CD14-positive monocyte (primary cell): ENCODE measurements at regions not wholly inside any gene's neighbourhood (a gene's known extent, or its start where the extent isn't known, plus 50 kb on each side); places are given as distances from the start of the nearest gene placed in this dataset.
"Not testable (repeated sequence)": the region's sequence is repeated elsewhere in the genome, so short reads cannot be mapped to it uniquely, and the experiment has no call there.

ENCODE experiments used
- DNase-seq, 3 donors: peaks; one replicate each; pipeline ENCODE4 v3.0.0-alpha.2; 2011 to 2022
- H2AFZ ChIP-seq: 2 replicates; pipeline ENCODE4 v1.6.0; 2012; ENCODE audit warnings: mild to moderate bottlenecking, low read depth, low read length, inconsistent platforms; ENCODE audit not compliant: insufficient read depth, poor library complexity, severe bottlenecking
- H3K27ac ChIP-seq, 2 donors: 1 replicate in 1 of 2; 2 replicates in 1 of 2; pipeline ENCODE4 v1.5.1; 2012 to 2013; ENCODE audit warnings: low read length in 2 of 2, control low read depth in 1 of 2, inconsistent platforms in 1 of 2, low read depth in 1 of 2, mild to moderate bottlenecking in 1 of 2
- H3K27me3 ChIP-seq, 2 donors: one replicate each; pipeline versions ENCODE4 v1.6.0 to v1.6.1; 2011 to 2013; ENCODE audit warnings: low read length in 2 of 2; ENCODE audit not compliant: control insufficient read depth in 2 of 2, insufficient read depth in 2 of 2
- H3K36me3 ChIP-seq, 2 donors: replicated peaks in 1 of 2; 1 replicate in 1 of 2; 2 replicates in 1 of 2; pipeline versions ENCODE4 v1.5.1 to v1.6.1; 2012 to 2013; ENCODE audit warnings: low read length in 2 of 2, control low read depth in 1 of 2, inconsistent platforms in 1 of 2, mild to moderate bottlenecking in 1 of 2; ENCODE audit not compliant: insufficient read depth in 2 of 2, control insufficient read depth in 1 of 2
- H3K4me1 ChIP-seq, 2 donors: 1 replicate in 1 of 2; 2 replicates in 1 of 2; pipeline versions ENCODE4 v1.5.1 to v1.6.1; 2012 to 2013; ENCODE audit warnings: low read length in 2 of 2, control low read depth in 1 of 2, inconsistent platforms in 1 of 2, mild to moderate bottlenecking in 1 of 2, moderate library complexity in 1 of 2; ENCODE audit not compliant: insufficient read depth in 2 of 2, control insufficient read depth in 1 of 2
- H3K4me2 ChIP-seq: replicated peaks from 2 replicates; pipeline ENCODE3; 2012; ENCODE audit warnings: low read length, moderate library complexity, mild to moderate bottlenecking; ENCODE audit not compliant: poor library complexity, severe bottlenecking; ENCODE audit errors: extremely low read depth
- H3K4me3 ChIP-seq, 3 experiments: fragments of 200-600 bp in 1 of 3; sonication (generic) in 1 of 3; replicated peaks in 1 of 3; 1 replicate in 2 of 3; 2 replicates in 1 of 3; pipeline ENCODE4 v1.5.1; 2011 to 2013; ENCODE audit warnings: low read length in 3 of 3, mild to moderate bottlenecking in 3 of 3, control low read depth in 2 of 3, low read depth in 2 of 3, inconsistent platforms in 1 of 3, moderate library complexity in 1 of 3
- H3K79me2 ChIP-seq: 2 replicates; pipeline ENCODE4 v1.6.0; 2012; ENCODE audit warnings: mild to moderate bottlenecking, control low read depth, inconsistent platforms, low read length, moderate library complexity; ENCODE audit not compliant: insufficient read depth
- H3K9ac ChIP-seq: 2 replicates; pipeline ENCODE4 v1.6.0; 2017; ENCODE audit warnings: low read length, mild to moderate bottlenecking; ENCODE audit not compliant: insufficient read depth, poor library complexity, severe bottlenecking
- H3K9me3 ChIP-seq, 2 donors: replicated peaks in 1 of 2; 1 replicate in 1 of 2; 2 replicates in 1 of 2; pipeline versions ENCODE4 v1.5.1 to v1.6.1; 2012 to 2013; ENCODE audit warnings: low read length in 2 of 2, control low read depth in 1 of 2; ENCODE audit not compliant: control insufficient read depth in 1 of 2, insufficient read depth in 1 of 2
- H4K20me1 ChIP-seq: 2 replicates; pipeline ENCODE4 v1.6.0; 2012; ENCODE audit warnings: mild to moderate bottlenecking, low read length, control low read depth, moderate library complexity; ENCODE audit not compliant: insufficient read depth
- H3K27ac Mint-ChIP-seq, 7 donors: one replicate each; pipeline ENCODE4 v1.8.0; 2020; ENCODE audit warnings: mild to moderate bottlenecking in 7 of 7, mixed read lengths in 7 of 7, moderate library complexity in 6 of 7, inconsistent platforms in 2 of 7
- H3K27me3 Mint-ChIP-seq, 3 donors: one replicate each; pipeline ENCODE4 v1.8.0; 2021 to 2022; ENCODE audit warnings: low read depth in 3 of 3, mild to moderate bottlenecking in 3 of 3, mixed read lengths in 3 of 3, moderate library complexity in 3 of 3, inconsistent platforms in 1 of 3
- H3K36me3 Mint-ChIP-seq, 2 donors: one replicate each; pipeline ENCODE4 v1.8.0; 2020; ENCODE audit warnings: mixed read lengths in 2 of 2, inconsistent platforms in 1 of 2, mild to moderate bottlenecking in 1 of 2
- H3K4me1 Mint-ChIP-seq: one replicate; pipeline ENCODE4 v1.8.0; 2020; ENCODE audit warnings: mild to moderate bottlenecking, mixed read lengths
- H3K4me3 Mint-ChIP-seq, 2 donors: one replicate each; pipeline ENCODE4 v1.8.0; 2020; ENCODE audit warnings: mild to moderate bottlenecking in 2 of 2, mixed read lengths in 2 of 2, moderate library complexity in 1 of 2
- H3K9me3 Mint-ChIP-seq, 7 donors: one replicate each; pipeline ENCODE4 v1.8.0; 2020 to 2022; ENCODE audit warnings: mixed read lengths in 7 of 7, mild to moderate bottlenecking in 6 of 7, moderate library complexity in 6 of 7, inconsistent platforms in 2 of 7
- CTCF ChIP-seq: fragments of 200-600 bp; IDR thresholded peaks from one replicate; pipeline ENCODE4 v1.8.0; 2022; ENCODE audit warnings: antibody characterized with exemption, mild to moderate bottlenecking
- WGBS: methylation state at CpG from one replicate; pipeline ENCODE4 v1.1.5; 2013; ENCODE audit warnings: missing lambda C conversion rate; ENCODE audit not compliant: insufficient coverage; 5-methylcytosine and 5-hydroxymethylcytosine counted together
- intact Hi-C, 2 donors: fragments of 100-400 bp; cut with micrococcal nuclease; formaldehyde crosslinking; loops; one replicate each; pipeline versions ENCODE4 v1.15.0 to v1.15.1; 2023

- Histone ChIP-seq H3K4me3 (no peak overlapping the region), H3K4me2 (no peak overlapping the region), H3K27me3 (no peaks in the 10 kb centered on the region), H3K79me2 (no peaks in the 10 kb centered on the region), H3K36me3 (no peaks in the 10 kb centered on the region), H4K20me1 (no peaks in the 10 kb centered on the region), H2AFZ (no peak overlapping the region), H3K9me3 (no peaks in the 10 kb centered on the region), H3K9ac (no peak overlapping the region), H3K4me1 (no peaks in the 10 kb centered on the region), H3K27ac (no peak overlapping the region)
- no peak overlapping the region for H3K4me3 Mint-ChIP-seq
- peaks cover 0 to 6% (median 2%) of the 10 kb centered on the region in 7 donors for H3K9me3 Mint-ChIP-seq
- no peaks in the 10 kb centered on the region for H3K36me3 Mint-ChIP-seq
- no CpG with 5 or more reads among the region's 3 CpGs for WGBS
- H3K27me3 Mint-ChIP-seq = no peaks in the 10 kb centered on the region
- no peak for DNase-seq
- intact Hi-C loops = no loop called here
- H3K4me1 Mint-ChIP-seq = no peaks in the 10 kb centered on the region
- no peak for TF ChIP-seq CTCF
- no peak overlapping the region for H3K27ac Mint-ChIP-seq
These were observed 426.6 kb upstream of the CHRM2 start for GRCh38 chr7:136441835-136442234.

GRCh38 chr7:136431736-136432135 lies 436.7 kb upstream of the CHRM2 start:
- H3K4me3 ChIP-seq, H3K4me1 ChIP-seq, H3K4me1 Mint-ChIP-seq, H3K4me3 Mint-ChIP-seq, H3K36me3 Mint-ChIP-seq, H3K79me2 ChIP-seq, H4K20me1 ChIP-seq, H3K27ac ChIP-seq, DNase-seq, H3K9me3 ChIP-seq, intact Hi-C loops, H3K27me3 Mint-ChIP-seq, H3K36me3 ChIP-seq, H3K9ac ChIP-seq, H3K4me2 ChIP-seq, H3K27ac Mint-ChIP-seq, H2AFZ ChIP-seq, H3K27me3 ChIP-seq: not testable (repeated sequence)
- WGBS = 81% methylated on average over 2 of the region's 3 CpGs
- H3K9me3 Mint-ChIP-seq = peaks cover 0 to 15% (median 5%) of the 10 kb centered on the region in 7 donors
